Left ventricle myocardium superior (tissue), 1 donor: ENCODE measurements at regions not wholly inside any gene's neighbourhood (a gene's known extent, or its start where the extent isn't known, plus 50 kb on each side); places are given as distances from the start of the nearest gene placed in this dataset.
"Not testable (repeated sequence)": the region's sequence is repeated elsewhere in the genome, so short reads cannot be mapped to it uniquely, and the experiment has no call there.

Experiments used
- ATAC-seq: fragments of 200-7000 bp; cut with Tn5 transposase; one replicate; pipeline ENCODE4 v1.9.1; 2020; ENCODE audit warnings: mild to moderate bottlenecking, moderate library complexity
- DNase-seq: peaks from one replicate; pipeline ENCODE4 v3.0.0-alpha.2; 2020
- intact Hi-C: fragments of 100-400 bp; cut with micrococcal nuclease; formaldehyde crosslinking; loops from one replicate; pipeline ENCODE4 v1.11.0; 2022
- donor health status: DM: no; HTN: yes; CAD: no; lungs with severe emphysema.

DNA sequence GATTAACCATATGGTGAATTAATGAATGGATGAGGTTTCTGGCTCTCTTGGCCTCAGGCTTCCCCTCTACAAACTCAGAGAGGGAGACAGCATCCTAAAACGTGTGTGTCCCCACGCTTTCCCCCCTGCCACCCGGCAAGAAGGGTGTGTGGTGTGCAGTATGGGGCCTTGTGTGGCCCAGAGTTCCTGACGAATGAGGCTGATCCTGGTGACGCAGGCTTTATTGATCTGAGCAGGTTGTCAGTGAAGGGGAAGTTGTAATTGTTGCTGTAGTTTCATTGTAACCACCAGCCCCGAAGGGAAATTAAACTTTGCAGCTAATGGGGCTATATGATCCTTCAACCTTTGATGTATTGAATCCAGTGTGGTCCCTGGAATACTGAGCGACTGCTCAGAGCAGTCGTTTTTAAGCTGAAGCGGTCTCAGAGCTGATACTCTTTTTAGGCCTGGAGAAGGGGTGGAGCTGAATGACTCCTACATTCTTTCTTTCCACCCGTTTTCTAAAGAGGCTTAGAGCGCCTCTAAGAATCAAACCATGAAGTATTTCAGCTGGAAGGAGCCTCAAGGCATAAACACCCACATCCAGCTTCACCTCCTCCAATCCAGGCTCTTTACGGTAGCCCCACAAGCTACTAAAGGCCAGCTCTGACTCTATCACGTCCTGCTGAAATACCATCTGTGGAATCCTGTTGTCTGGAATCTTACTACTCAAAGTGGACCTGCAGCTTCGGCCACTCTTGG is 284.7 kb downstream of the MIAT start:
- ATAC-seq (no peak), DNase-seq (no peak)
- intact Hi-C loops: no loop called here

DNA sequence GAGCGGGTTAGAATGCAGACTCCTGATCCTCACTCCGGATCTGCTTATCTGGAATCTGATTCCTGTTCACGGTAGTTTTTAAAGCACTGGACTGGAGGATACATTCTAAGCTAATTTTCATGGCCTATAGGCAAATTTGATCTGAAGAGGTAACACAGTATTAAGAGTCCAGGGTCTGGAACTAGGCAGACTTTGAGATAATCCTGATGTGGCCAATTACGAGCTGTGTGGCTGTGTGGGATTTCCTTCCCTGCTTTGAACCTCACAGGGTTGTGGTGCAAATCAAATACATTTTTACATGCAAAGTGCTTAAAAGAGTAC is 285.2 kb downstream of the MIAT start:
- intact Hi-C loops: no loop called here
- DNase-seq (no peak), ATAC-seq (no peak)

DNA sequence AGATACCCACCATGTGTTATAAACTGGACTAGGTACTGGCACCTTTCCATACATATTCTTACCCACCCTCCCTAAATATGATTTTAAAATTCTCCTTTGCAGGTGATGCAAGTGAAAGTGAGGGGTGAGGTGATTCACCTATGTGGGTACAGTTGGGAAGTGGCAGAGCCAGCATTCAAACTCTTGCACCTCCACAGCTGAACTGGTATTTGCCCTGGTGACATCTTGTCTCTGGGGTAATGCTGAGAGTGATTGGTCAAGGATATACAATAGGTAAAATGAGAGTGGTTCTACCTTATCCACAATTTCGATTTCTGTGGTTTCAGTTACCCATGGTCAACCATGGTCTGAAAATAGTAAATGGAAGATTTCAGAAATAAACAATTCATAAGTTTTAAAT is 288.2 kb downstream of the MIAT start:
- intact Hi-C loops: no loop called here
- DNase-seq (no peak), ATAC-seq (no peak)

DNA sequence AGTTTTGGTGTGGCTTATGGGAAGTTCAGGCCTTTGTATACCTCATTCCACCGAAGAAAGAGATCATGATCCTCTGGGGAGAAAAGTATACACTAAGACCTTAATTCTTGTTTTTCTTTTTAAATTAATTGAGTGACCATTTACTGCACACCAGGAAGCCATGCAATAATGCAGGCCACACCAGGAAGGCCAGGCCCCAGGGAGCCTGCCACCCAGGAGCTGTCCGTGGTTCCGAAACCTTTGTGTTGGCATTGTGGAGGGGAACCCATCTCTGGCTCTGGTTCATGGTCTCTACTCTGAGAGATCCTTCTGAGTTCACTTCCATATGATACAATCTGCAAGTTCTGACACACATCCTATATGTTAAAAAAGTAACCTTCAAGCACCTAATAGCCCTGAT is 291.8 kb downstream of the MIAT start:
- intact Hi-C loops: no loop called here
- ATAC-seq (no peak), DNase-seq (no peak)

DNA sequence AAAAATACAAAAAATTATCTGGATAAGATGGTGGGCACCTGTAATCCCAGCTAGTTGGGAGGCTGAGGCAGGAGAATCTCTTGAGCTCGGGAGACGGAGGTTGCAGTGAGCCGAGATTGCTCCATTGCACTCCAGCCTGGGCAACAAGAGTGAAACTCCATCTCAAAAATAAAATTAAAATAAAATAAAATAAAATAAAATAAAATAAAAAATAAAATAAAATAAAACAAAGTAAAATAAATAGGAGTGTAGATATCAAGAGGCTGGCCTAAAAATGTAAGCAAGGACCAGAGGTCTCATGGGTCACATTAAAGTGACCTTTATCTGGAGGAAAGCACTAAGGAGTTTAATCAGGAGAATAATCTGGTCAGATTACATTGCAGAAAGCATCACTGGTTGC is 293.8 kb downstream of the MIAT start:
- DNase-seq, intact Hi-C loops, ATAC-seq: not testable (repeated sequence)

DNA sequence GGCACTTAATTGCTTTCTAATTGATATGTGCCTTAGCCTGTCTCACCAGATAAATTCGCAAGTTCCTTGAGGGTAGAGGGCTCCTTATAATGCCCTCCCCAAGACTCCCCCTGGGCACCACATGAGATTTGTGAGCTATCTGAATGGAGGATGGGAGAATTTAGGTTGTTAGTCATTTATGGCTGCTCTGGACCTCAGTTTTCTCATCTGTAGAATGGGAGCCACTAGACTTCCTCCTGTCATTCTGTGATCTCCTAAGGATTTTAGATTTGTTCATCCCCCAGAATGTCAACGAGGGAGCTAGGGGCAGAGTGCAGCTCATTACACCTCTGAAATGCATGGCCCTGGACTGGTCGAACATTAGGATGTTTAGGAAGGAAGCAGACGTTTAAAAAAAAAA is 294.6 kb downstream of the MIAT start:
- intact Hi-C loops: no loop called here
- DNase-seq: no peak
- ATAC-seq: no peak

DNA sequence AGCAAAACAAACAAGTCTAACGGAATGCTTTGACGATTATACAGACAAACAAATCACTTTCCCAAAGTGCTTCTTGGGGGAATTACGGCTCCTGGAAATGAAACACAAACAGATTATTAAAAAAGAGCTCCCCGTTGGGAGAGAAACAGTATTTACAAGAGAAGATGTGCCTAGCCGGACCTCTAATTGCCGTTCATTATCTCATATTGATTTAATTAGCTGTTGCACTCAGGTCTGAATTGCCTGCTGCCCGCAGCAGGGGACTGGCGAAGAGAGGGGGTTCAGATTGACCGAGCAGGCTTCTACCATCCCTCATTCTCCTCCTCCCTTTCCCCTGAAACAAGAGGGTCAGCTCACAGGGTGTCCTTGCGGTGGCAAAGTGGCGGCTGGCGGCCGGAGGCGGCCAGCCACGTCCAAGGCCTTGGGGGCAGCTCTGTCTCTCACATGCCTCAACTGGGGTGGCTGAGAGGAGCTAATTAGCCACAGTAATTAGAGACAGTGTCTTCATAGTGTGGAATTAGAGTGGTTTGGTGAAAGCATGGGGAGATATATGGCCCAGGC is 295.1 kb downstream of the MIAT start:
- intact Hi-C loops: no loop called here
- ATAC-seq: no peak
- no peak for DNase-seq

DNA sequence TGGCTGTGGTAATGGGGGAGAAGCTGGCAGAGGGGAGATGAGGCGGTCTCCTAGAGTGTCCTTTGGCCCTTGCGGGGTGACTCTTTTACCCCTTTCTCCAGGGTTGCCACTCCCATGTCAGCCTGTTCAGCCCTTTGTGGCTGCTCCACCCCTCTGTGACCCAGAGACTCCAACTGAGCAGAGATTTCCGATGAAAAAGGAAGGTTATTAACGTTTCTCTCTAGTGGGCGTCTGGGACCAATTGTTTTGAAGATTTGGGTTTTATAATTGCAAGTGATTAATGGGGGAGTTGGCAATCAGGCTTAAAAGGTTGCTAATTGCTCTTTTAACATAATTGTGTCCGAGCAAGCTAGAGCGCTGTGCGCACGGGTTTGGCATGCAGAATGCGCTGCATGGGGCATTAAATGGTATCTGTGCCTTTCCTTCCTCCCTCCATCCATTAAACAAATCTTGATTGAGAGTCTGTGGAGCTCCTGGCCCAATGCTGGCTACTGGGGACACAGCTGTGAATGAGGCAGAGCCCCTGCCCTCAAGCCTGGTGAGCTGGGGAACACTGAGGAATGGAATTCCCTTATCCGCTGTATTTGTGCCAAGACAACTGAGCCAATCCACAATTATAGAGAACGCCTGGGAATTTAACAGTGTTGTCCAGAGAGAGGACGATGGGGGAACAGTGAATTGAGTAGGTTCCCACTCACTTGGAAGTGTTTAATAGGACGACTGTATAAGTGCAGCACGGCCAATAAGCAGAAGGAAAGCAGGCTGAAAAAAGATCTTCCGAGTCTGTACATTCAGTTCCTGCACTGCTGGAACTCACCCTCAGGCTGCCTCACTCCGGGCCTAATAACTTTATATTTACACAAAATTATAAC is 295.9 kb downstream of the MIAT start:
- ATAC-seq (no peak), DNase-seq (no peak)
- intact Hi-C loops: no loop called here

DNA sequence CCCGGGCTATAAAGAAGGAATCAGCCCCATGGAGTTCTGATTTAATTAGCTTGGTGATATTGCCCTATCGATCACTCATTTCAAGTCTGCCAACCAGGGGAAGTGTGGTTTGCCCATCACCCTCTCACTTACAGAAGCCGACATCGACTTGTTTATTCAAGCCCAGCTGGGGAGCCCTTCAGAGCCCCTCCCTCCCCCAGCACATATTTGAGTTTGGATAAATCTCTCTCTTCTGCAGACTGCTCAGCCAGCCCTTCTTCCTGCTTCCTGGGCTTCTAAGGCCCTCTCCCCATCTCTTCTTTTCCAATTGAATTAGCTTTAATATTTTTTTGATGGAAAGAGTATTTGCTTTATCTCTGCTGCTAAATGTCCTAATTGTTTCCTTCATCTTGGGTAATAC is 299.0 kb downstream of the MIAT start:
- intact Hi-C loops: no loop called here

DNA sequence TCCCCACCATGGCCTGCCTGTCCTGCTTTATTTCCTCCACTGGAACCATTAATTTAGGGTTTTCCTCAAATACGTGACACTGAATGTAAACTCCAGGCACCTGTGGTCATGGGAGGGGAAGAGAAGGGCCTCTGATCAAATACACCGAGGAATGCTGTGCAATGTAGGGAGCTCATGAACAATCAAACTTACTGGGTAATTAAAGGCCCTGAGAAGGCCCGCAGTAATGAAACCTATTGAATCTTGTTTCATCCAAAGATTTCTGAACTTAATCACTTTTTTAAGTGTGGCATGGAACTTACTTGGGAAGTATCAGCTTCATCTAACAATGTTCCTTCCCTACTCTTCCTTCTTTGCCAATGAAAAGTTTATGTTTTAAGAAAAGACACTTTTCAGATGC is 299.8 kb downstream of the MIAT start:
- intact Hi-C loops: no loop called here
- ATAC-seq: no peak
- no peak for DNase-seq

More for the DNA sequence above, 299.0 kb downstream of the MIAT start:
- no peak for ATAC-seq
- DNase-seq: no peak

DNA sequence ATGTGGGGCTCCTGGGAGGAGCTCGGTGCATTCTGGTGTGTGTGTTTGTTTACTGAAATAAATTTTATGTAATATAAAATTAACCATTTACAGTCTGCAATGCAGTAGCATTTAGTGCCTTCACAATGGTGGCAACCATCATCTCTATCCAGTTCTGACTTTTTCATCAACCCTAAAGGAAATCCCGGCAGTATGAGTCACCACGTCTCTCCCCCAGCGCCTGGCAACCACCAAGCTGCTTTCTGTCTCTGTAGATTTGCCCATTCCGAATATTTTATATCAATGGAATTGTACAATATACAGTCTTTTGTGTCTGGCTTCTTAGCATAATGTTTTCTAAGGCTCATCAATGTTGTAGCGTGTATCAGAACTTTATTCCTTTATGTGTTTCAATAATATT is 300.5 kb downstream of the MIAT start:
- intact Hi-C loops: no loop called here
- no peak for ATAC-seq

DNA sequence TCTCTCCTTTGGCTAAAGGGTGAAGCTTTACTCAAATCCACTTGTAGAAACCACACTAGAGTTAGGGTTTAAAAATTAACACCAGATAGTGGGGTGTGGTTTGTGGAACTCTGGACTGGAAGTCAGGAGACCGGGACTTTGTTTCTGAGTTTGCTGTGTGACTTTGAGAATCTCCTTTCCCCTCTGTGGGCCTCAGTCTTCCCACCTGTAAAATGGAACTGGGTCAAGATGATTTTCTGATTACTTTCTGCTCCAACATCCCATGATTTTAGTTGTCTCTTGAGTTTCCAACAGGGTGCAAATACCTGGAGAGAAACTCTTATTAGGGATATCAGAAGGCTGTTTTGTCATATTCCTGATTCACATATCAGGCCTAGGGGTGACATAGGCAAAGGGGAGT is 301.0 kb downstream of the MIAT start:
- no peak for ATAC-seq
- intact Hi-C loops: no loop called here
- DNase-seq: no peak

More for the DNA sequence above, 300.5 kb downstream of the MIAT start:
- DNase-seq: no peak

DNA sequence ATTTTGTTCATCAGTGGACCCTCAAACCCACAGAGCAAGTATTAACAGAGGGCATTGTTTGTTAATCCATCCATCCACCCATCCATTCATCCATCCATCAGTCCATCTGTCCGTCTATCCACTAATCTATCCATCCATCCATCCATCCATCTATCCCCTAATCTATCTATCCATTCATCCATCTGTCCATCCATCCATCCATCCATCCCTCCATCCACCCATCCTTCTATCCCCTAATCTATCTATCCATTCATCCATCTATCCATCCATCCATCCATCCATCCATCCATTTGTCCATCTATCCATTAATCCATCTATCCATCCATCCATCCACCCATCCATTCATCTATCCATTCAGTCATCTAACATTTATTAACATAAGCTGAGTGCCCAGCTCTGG is 307.3 kb downstream of the MIAT start:
- intact Hi-C loops: no loop called here
- DNase-seq: no peak
- no peak for ATAC-seq

DNA sequence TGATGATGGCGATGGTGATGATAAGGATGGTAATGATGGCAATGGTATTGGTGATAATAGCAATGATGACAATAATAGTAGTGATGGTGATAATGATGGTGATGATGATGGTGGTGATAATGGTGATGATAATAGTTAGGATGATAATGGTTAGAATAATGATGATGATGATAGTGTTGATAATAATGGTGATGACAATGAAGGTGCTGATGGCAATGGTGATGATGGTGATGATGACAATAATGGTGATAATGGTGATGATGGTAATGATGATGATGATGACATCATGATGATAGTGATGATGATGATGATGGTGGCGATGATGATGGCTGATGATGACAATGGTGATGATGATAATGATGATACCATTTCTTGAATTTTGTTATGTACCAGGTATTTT is 309.9 kb downstream of the MIAT start:
- no peak for DNase-seq
- ATAC-seq: no peak
- intact Hi-C loops: no loop called here

DNA sequence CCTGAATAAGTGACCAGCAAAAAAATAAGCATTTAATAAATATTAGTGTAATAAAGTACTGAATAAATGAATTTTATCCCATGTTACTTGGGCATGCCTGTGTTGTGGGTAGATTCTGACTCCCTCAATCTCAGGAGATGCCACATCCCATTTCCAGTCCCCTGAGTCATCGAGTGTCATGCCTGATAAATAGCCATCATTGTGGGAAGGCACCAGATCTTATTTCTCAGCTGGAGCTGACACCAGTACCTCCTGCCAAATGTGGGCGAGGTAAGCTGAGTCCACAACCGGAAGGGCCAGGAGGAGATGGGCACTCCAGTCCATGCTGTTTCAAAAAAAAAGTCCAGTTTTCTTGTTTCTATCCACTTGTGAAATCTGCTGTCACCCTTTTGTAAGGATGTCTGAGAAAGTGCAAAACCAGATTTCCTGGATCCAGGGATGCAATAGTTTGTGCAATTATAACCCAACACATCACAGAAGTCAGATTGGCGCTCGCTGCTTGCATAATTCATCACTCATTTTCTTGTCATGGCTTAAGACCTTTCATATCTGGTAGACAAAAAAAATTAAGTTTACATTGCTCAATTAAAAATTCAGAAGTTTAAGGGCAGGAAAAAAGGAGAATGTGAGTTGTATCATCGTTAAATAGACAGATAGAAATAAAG is 311.6 kb downstream of the MIAT start:
- intact Hi-C loops: no loop called here
- ATAC-seq (no peak), DNase-seq (no peak)

DNA sequence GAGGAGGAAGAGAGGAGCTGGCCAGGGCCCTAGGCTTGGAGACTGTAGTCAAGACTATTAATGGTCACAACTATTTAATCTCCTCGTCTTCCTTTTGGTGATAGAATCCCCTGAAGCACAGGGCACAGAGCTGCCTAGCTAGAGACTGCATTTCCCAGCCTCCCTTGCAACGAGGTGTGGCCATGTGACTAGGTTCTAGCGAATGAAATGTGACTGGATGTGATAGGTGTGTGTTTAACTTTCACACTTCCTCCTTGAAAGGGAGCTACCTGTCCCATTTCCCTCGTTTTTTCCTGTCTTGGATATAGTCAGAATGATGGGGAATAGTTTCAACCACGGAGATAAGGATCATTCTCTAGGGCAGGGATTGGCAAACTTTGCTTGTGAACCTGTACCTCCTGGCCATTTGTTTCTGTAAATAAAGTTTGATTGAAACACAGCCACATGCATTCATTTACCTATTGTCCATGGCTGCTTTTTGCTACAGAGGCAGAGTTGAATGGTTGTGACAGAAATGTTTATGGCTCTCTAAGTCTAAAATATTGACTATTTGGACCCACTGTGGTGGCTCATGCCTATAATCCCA is 313.5 kb downstream of the MIAT start:
- ATAC-seq (no peak), DNase-seq (no peak)
- intact Hi-C loops: no loop called here

DNA sequence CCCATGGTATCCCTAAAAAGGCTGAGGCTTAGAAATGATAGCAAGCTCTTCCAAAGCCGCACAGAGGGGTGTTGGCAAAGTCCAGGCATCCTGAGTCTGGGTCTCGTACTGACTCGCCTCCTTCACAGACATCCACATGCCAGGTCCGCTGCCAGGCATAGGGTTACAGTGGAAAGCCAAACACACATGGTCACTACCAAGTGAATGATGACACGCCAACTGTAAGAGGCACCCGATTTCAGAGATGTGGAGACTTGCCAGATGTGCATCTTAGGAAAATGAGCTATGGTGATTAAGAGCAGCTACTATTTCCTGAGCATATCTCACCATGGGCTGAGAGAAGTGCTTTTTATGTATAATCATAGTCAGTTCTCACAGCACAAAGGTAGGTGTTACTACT is 314.9 kb downstream of the MIAT start:
- intact Hi-C loops: no loop called here
- ATAC-seq: no peak
- no peak for DNase-seq

DNA sequence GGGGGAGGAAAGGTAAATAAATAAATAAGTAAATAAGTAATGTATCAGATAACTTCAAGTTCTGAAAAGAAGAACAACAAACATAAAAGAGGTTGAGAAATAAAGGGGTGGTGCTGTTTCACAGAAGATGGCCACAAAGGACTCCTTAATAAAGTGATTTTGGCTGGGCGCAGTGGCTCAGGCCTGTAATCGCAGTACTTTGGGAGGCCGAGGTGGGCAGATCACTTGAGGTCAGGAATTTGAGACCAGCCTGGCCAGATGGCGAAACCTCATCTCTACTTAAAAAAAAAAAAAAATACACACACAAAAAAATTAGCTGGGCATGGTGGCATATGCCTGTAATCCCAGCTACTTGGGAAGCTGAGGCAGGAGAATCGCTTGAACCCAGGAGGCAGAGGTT is 315.5 kb downstream of the MIAT start:
- intact Hi-C loops, ATAC-seq, DNase-seq: not testable (repeated sequence)

DNA sequence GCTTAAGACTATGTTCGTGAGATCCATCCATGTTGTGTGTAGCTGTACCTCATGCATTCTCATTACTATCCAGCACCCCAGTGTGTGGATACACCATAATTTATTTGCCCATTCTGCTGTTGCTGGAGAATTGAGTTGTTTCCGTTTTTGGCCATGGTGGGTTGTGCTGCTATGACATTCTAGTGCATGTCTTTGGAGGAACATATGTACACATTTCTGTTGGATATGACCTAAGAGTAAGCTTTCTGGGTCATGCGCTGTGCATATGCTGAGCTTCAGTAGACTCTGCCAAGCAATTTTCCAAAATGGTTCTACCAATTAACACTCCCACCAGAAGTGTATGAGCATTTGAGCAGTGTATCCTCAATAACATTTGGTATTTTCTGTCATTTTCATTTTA is 316.6 kb downstream of the MIAT start:
- ATAC-seq (no peak), DNase-seq (no peak)
- intact Hi-C loops: no loop called here
